ENCODE measurements at regions not wholly inside any gene's neighbourhood (a gene's known extent, or its start where the extent isn't known, plus 50 kb on each side); places are given as distances from the start of the nearest gene placed in this dataset.
A peak's percentile ranks its signal among the peaks of the same experiment; 100 is the strongest.

- TF ChIP-seq ZNF142 (CRISPR knock-in tag; IDR thresholded peaks at IDR 0.05) (no peak), ARID5B (CRISPR knock-in tag; IDR thresholded peaks at IDR 0.05) (peak; percentile 30; the same call in 1 of the 2 replicates), GABPB1 (CRISPR knock-in tag; IDR thresholded peaks at IDR 0.05) (peak; percentile 35; the same call in 1 of the 2 replicates), ARID3A (IDR thresholded peaks at IDR 0.05; ENCODE audit: low read depth, low read length) (no peak), ZXDC (CRISPR knock-in tag; IDR thresholded peaks at IDR 0.05) (no peak), ZNF281 (CRISPR knock-in tag; IDR thresholded peaks at IDR 0.05; ENCODE audit: borderline replicate concordance) (peak; percentile 41; the same call in 1 of the 2 replicates), ZNF841 (CRISPR knock-in tag; IDR thresholded peaks at IDR 0.05; ENCODE audit: borderline replicate concordance) (no peak), ZBTB7A (CRISPR knock-in tag; IDR thresholded peaks at IDR 0.05) (0 out of 2 replicates have a peak, but pooled peaks have one; percentile 8), TEAD3 (CRISPR knock-in tag; optimal IDR thresholded peaks at IDR 0.05; ENCODE audit: borderline replicate concordance) (no peak), CEBPG (CRISPR knock-in tag; IDR thresholded peaks at IDR 0.05) (peak; percentile 79)
Measured at GRCh38 chrX:40154853-40155588, 57.3 kb upstream of the BCOR start (continued).

Data from HepG2 (cell line).